Esophagus (tissue), 2 donors: ENCODE measurements at regions not wholly inside any gene's neighbourhood (a gene's known extent, or its start where the extent isn't known, plus 50 kb on each side); places are given as distances from the start of the nearest gene placed in this dataset.

Source experiments
- H3K27ac ChIP-seq, 2 donors: one replicate each; pipeline ENCODE4 v1.5.1; 2013; ENCODE audit warnings: low read depth in 2 of 2, mild to moderate bottlenecking in 2 of 2, inconsistent platforms in 1 of 2, low read length in 1 of 2, moderate library complexity in 1 of 2
- H3K27me3 ChIP-seq, 2 donors: one replicate each; pipeline ENCODE4 v1.6.1; 2013; ENCODE audit warnings: low read length in 2 of 2, control low read depth in 1 of 2, mild to moderate bottlenecking in 1 of 2; ENCODE audit not compliant: insufficient read depth in 2 of 2, control insufficient read depth in 1 of 2
- H3K36me3 ChIP-seq, 2 donors: one replicate each; pipeline ENCODE4 v1.6.1; 2013; ENCODE audit warnings: low read length in 1 of 2; ENCODE audit not compliant: control insufficient read depth in 2 of 2, insufficient read depth in 2 of 2
- H3K4me1 ChIP-seq, 2 donors: one replicate each; pipeline ENCODE4 v1.6.1; 2013; ENCODE audit warnings: low read length in 1 of 2; ENCODE audit not compliant: control insufficient read depth in 2 of 2, insufficient read depth in 2 of 2
- H3K4me3 ChIP-seq, 2 donors: one replicate each; pipeline ENCODE4 v1.5.1; 2013; ENCODE audit warnings: low read length in 2 of 2, mild to moderate bottlenecking in 2 of 2, low read depth in 1 of 2, moderate library complexity in 1 of 2
- H3K9me3 ChIP-seq, 2 donors: one replicate each; pipeline ENCODE4 v1.6.1; 2013; ENCODE audit warnings: mild to moderate bottlenecking in 2 of 2, low read depth in 1 of 2, low read length in 1 of 2, moderate library complexity in 1 of 2; ENCODE audit not compliant: control insufficient read depth in 2 of 2, insufficient read depth in 1 of 2
- WGBS, 2 donors: extraction: QIAGEN DNeasy Blood & Tissue Kit; methylation state at CpG; one replicate each; pipeline ENCODE4 v1.1.7; 2013; 5-methylcytosine and 5-hydroxymethylcytosine counted together
- donor health status: healthy with polysubstance abuse.
- donor health status: Bipolar disorder and iron deficiency.

DNA sequence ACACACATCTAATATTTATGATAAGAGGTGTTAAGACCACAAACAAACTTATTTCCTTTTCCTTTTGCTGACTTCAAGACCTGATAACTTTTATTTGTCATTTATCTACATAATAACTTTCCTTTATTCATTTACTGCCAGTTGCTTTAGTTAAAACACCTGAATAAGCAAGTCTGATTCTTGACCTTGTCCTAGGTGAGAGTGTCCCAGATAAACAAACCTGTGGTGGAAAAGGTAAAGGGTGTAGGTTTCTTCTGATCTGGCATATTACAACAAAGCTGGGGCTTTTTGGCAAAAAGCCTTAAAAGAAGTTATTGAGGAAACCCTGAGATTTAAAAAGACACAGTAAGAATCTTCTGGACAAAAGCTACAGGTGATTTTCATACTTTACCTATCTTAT lies 191.5 kb downstream of the ZBBX start:
- Histone ChIP-seq H3K27ac (no peak overlapping the region), H3K4me1 (no peaks in the 10 kb centered on the region), H3K9me3 (no peaks in the 10 kb centered on the region), H3K36me3 (no peaks in the 10 kb centered on the region), H3K4me3 (no peak overlapping the region), H3K27me3 (no peaks in the 10 kb centered on the region)

- WGBS, 2 donors = 70 to 72% methylated on average over 2 of the region's 2 CpGs
- no peak overlapping the region for H3K4me3 ChIP-seq
Observed at GRCh38 chr3:167187221-167187620, 192.9 kb downstream of the ZBBX start.

GRCh38 chr3:167184511-167184910 lies 195.6 kb downstream of the ZBBX start:
- Histone ChIP-seq H3K27ac (no peak overlapping the region), H3K9me3 (no peaks in the 10 kb centered on the region), H3K36me3 (no peaks in the 10 kb centered on the region), H3K4me3 (no peak overlapping the region), H3K27me3 (no peaks in the 10 kb centered on the region), H3K4me1 (no peaks in the 10 kb centered on the region)
- WGBS, 2 donors = 70 to 84% methylated on average over 3 of the region's 3 CpGs

More at GRCh38 chr3:167187221-167187620, 192.9 kb downstream of the ZBBX start:
- no peaks in the 10 kb centered on the region for H3K36me3 ChIP-seq
- H3K9me3 ChIP-seq = no peaks in the 10 kb centered on the region
- no peaks in the 10 kb centered on the region for H3K27me3 ChIP-seq
- H3K27ac ChIP-seq = no peak overlapping the region
- H3K4me1 ChIP-seq = no peaks in the 10 kb centered on the region

- 88 to 89% methylated on average over 1 of the region's 1 CpG for WGBS, 2 donors
Observed at GRCh38 chr3:167172377-167172776, 207.7 kb downstream of the ZBBX start.

GRCh38 chr3:167167491-167167890 lies 212.6 kb downstream of the ZBBX start:
- no peak overlapping the region for H3K27ac ChIP-seq
- WGBS, 2 donors = 67 to 72% methylated on average over 3 of the region's 3 CpGs
- H3K27me3 ChIP-seq = no peaks in the 10 kb centered on the region
- H3K4me1 ChIP-seq = no peaks in the 10 kb centered on the region
- H3K4me3 ChIP-seq = no peak overlapping the region
- H3K36me3 ChIP-seq = no peaks in the 10 kb centered on the region
- no peaks in the 10 kb centered on the region for H3K9me3 ChIP-seq

More at GRCh38 chr3:167172377-167172776, 207.7 kb downstream of the ZBBX start:
- no peak overlapping the region for H3K27ac ChIP-seq
- H3K4me3 ChIP-seq = no peak overlapping the region
- H3K27me3 ChIP-seq = no peaks in the 10 kb centered on the region
- H3K4me1 ChIP-seq = no peaks in the 10 kb centered on the region
- H3K9me3 ChIP-seq = no peaks in the 10 kb centered on the region
- H3K36me3 ChIP-seq = no peaks in the 10 kb centered on the region

DNA sequence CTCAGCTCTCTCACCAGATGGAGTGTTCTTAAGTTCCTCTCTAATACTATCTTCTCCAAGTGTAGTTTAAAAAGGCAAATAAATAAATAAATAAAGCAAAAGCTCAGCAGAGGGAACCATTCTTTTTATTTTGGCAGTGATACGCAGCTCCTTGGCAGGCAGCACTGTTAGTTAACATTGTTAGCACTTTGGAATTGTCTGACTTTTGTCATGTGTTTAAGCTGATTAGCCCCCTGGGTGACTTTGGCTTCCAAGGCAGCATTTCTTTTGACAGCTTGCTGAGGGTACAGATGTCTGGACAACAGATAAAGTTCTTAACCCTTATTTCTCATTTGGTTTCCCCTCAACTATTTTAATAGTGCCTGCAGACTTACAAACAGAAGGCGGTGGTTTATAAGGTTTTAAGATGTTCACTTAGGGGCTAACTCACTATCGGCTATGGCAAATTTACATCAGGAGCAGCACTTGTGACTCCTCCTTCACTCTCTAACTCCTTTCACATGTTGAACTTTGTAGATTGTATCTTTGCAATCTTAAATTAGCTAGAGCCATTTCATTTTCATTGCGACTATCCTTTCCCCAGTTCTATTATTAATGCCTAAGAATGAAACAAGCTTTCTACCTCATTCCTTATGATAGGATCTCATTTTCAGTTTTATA lies 213.4 kb downstream of the ZBBX start:
- no peak overlapping the region for H3K27ac ChIP-seq
- H3K9me3 ChIP-seq = no peaks in the 10 kb centered on the region
- H3K27me3 ChIP-seq = no peaks in the 10 kb centered on the region
- no peaks in the 10 kb centered on the region for H3K36me3 ChIP-seq
- 40 to 52% methylated on average over 4 of the region's 4 CpGs for WGBS, 2 donors
- no peak overlapping the region for H3K4me3 ChIP-seq
- no peaks in the 10 kb centered on the region for H3K4me1 ChIP-seq

DNA sequence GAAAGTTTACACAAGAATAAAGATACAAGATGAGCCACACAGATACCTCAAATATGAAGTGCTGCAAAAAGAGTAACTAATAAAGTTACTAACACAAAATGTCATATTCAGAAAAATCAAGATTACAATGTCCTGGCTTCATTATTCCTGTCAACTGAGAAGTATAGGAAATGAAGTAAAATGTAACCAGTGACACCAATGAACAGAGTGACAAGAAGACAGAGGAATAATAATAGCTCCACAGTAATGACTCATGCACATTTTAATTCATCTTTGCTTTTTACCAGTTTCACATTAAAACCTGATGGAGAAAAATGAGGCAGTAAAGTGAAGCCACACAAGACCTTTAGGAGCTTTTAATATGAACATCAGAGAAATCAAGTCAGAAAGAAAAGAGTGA lies 214.1 kb downstream of the ZBBX start:
- Histone ChIP-seq H3K4me3 (no peak overlapping the region), H3K27ac (no peak overlapping the region), H3K9me3 (no peaks in the 10 kb centered on the region), H3K36me3 (no peaks in the 10 kb centered on the region), H3K4me1 (no peaks in the 10 kb centered on the region), H3K27me3 (no peaks in the 10 kb centered on the region)

DNA sequence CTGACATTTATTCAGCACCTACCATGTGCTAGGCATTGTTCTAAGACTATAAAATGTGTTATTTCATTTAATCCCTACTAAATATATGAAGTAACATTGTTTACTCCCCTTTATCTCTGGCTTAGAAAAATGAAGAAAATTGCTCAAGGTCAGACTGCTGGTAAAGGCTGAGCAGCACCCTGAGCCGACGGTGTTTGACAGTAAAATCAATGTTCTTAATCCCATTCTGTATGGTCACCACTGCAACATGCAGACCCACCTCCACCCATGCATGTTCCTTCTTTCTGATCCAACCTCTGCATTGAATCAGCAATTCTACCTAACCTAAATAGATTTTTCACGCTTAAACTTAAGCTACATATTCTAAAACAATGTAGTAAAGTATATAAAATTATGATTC lies 216.5 kb downstream of the ZBBX start:
- H3K27me3 ChIP-seq = no peaks in the 10 kb centered on the region
- H3K4me3 ChIP-seq = no peak overlapping the region
- H3K27ac ChIP-seq = no peak overlapping the region
- no peaks in the 10 kb centered on the region for H3K9me3 ChIP-seq
- H3K36me3 ChIP-seq = no peaks in the 10 kb centered on the region
- no peaks in the 10 kb centered on the region for H3K4me1 ChIP-seq
- WGBS, 2 donors = 46 to 54% methylated on average over 3 of the region's 3 CpGs

- H3K4me3 ChIP-seq = no peak overlapping the region
- no peak overlapping the region for H3K27ac ChIP-seq
- H3K36me3 ChIP-seq = no peaks in the 10 kb centered on the region
- H3K9me3 ChIP-seq = no peaks in the 10 kb centered on the region
- H3K4me1 ChIP-seq = no peaks in the 10 kb centered on the region
- H3K27me3 ChIP-seq = no peaks in the 10 kb centered on the region
- 81 to 93% methylated on average over 1 of the region's 1 CpG for WGBS, 2 donors
Observed at GRCh38 chr3:167162083-167162482, 218.0 kb downstream of the ZBBX start.

- H3K27me3 ChIP-seq = no peaks in the 10 kb centered on the region
- no peaks in the 10 kb centered on the region for H3K36me3 ChIP-seq
- 73 to 76% methylated on average over 1 of the region's 1 CpG for WGBS, 2 donors
- no peaks in the 10 kb centered on the region for H3K9me3 ChIP-seq
- no peaks in the 10 kb centered on the region for H3K4me1 ChIP-seq
- no peak overlapping the region for H3K27ac ChIP-seq
- H3K4me3 ChIP-seq = no peak overlapping the region
Observed at GRCh38 chr3:167160781-167161180, 219.3 kb downstream of the ZBBX start.
